Activated CD4-positive, alpha-beta T cell treated with anti-CD3 and anti-CD28 coated beads, Interleukin-2, amount 50 U/mL, for 48 hours (primary cell): ENCODE measurements at regions not wholly inside any gene's neighbourhood (a gene's known extent, or its start where the extent isn't known, plus 50 kb on each side); places are given as distances from the start of the nearest gene placed in this dataset.
A peak's percentile ranks its signal among the peaks of the same experiment; 100 is the strongest.
"Not testable (repeated sequence)": the region's sequence is repeated elsewhere in the genome, so short reads cannot be mapped to it uniquely, and the experiment has no call there.

ENCODE experiments used
- DNase-seq, 2 experiments: peaks; one replicate each; pipeline ENCODE4 v3.0.0-alpha.2; 2020

- no peak for DNase-seq
Observed at GRCh38 chr17:51347851-51348584, 87.7 kb downstream of the UTP18 start.

- DNase-seq = no peak
Observed at GRCh38 chr17:51351080-51351479, 90.7 kb downstream of the UTP18 start.

- DNase-seq = no peak
Observed at GRCh38 chr17:51351890-51352289, 91.5 kb downstream of the UTP18 start.

GRCh38 chr17:51352798-51353197 is 92.5 kb downstream of the UTP18 start:
- DNase-seq = no peak

- no peak for DNase-seq
Observed at GRCh38 chr17:51353296-51353695, 93.0 kb downstream of the UTP18 start.

- no peak for DNase-seq
Observed at GRCh38 chr17:51354936-51355335, 94.6 kb downstream of the UTP18 start.

- DNase-seq = no peak
Observed at GRCh38 chr17:51355441-51356410, 95.4 kb downstream of the UTP18 start.

- DNase-seq = no peak
Observed at GRCh38 chr17:51359055-51359454, 98.7 kb downstream of the UTP18 start.

- no peak for DNase-seq
Observed at GRCh38 chr17:51362811-51363585, 102.7 kb downstream of the UTP18 start.

GRCh38 chr17:51365090-51365489 is 104.7 kb downstream of the UTP18 start:
- DNase-seq = peak in 1 of 2 experiments; percentile 12

- DNase-seq = no peak
Observed at GRCh38 chr17:51366866-51367265, 106.5 kb downstream of the UTP18 start.

- not testable (repeated sequence) for DNase-seq
Observed at GRCh38 chr17:51367836-51368235, 107.5 kb downstream of the UTP18 start.

GRCh38 chr17:51371732-51372151 is 111.4 kb downstream of the UTP18 start:
- peak; percentile 45 to 56 for DNase-seq

- DNase-seq = peak; percentile 20 to 30
Observed at GRCh38 chr17:51372345-51373004, 112.1 kb downstream of the UTP18 start.

GRCh38 chr17:51373489-51374152 is 113.3 kb downstream of the UTP18 start:
- DNase-seq = no peak

GRCh38 chr17:51374209-51374608 is 113.9 kb downstream of the UTP18 start:
- DNase-seq = no peak

GRCh38 chr17:51375771-51376170 is 115.4 kb downstream of the UTP18 start:
- DNase-seq = no peak

GRCh38 chr17:51376739-51377138 is 116.4 kb downstream of the UTP18 start:
- no peak for DNase-seq

GRCh38 chr17:51381262-51381661 is 120.9 kb downstream of the UTP18 start:
- DNase-seq = no peak

GRCh38 chr17:51385208-51385607 is 124.9 kb downstream of the UTP18 start:
- DNase-seq = no peak

GRCh38 chr17:51387582-51387981 is 127.2 kb downstream of the UTP18 start:
- no peak for DNase-seq

GRCh38 chr17:51387986-51388385 is 127.6 kb downstream of the UTP18 start:
- no peak for DNase-seq
